CD4-positive, alpha-beta T cell treated with Interleukin-10 for 1 hour (primary cell): ENCODE measurements at regions not wholly inside any gene's neighbourhood (a gene's known extent, or its start where the extent isn't known, plus 50 kb on each side); places are given as distances from the start of the nearest gene placed in this dataset.

ENCODE experiments used
- DNase-seq: peaks from one replicate; pipeline ENCODE4 v3.0.0-alpha.2; 2020

DNA sequence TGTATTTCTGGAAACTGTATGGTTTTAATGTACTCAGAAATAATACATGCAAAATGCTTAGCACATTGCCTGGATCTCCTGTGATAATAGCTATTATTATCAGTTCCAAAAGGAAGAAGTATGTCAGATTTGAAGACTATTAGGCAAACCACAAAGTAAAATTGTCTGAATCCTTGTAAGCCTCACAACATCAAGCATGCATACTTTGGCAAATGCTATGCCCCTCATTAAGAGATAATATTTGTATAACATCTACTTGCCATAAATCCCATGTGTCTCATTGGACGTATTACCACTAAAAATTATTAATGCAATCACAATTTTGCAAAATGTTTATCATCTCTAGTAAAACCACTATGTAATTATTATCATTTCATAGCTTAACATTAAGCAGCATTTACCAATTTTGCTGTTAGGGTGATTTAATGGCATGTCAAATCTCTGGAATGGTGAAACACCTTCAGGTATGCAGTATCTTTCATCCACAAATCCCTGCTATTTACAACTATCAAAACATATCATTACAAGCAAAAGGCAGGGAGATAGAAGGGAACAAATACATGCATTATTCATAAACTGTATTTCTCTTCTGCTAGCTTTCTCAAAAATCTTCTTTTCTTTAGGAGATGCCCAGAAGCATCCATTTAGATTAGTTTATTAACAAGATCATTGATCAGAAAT is 974.6 kb upstream of the RAG2 start:
- DNase-seq = no peak

DNA sequence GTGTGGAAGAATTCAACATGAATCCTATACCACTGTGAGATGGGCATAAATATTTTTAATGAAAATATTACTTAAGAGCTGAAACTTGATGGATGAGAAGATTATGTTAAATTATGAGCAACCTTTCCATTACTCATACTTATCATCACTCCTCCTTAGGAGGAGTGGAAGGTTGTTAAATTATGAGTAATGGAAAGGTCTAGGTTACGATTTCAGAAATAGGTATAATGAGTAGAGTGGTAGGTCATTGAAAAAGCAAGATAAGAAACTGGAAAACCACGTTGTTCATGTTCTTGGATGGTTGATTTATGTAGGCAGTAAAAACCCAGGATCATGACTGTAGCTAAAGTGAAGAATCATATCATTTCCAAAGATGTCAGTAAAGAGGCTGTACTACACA is 973.2 kb upstream of the RAG2 start:
- DNase-seq = no peak

DNA sequence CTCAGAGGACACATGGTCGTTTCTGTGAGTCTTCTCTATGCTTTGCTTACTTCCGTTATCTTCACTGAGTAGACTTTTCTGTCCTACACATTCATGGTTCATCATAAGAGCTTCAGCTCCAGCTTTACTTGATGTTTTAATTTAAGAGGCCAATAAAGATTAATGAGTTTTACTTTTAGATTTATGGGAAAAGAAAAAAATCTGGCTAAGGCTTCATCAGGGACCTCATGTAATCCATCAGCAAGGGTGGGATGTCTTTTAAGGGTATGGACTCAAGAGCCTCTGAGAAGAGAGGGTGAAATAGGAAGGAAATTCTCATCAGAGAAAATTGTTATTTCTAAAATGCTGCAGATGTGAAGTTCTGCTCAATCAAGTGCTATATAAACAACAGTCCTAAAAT is 963.0 kb upstream of the RAG2 start:
- no peak for DNase-seq

DNA sequence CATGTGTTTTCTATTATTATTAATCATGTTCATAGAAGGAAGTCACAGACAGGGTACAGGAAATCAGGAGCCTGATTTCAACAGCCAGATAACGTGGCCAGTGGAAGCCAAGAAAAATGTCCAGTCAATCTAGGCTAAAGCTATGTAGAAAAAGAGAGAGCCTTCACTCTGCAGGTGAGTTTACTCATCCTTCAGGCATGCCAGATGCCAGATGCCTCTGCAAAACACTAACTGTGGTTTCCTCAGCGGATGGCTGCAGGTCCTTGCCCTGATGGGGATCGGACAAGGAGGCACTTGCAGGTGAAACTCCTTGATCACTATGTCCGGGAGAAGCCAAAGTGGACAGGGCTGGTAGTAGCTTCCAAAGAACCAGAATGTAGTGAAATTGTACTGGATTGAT is 962.3 kb upstream of the RAG2 start:
- DNase-seq = no peak

DNA sequence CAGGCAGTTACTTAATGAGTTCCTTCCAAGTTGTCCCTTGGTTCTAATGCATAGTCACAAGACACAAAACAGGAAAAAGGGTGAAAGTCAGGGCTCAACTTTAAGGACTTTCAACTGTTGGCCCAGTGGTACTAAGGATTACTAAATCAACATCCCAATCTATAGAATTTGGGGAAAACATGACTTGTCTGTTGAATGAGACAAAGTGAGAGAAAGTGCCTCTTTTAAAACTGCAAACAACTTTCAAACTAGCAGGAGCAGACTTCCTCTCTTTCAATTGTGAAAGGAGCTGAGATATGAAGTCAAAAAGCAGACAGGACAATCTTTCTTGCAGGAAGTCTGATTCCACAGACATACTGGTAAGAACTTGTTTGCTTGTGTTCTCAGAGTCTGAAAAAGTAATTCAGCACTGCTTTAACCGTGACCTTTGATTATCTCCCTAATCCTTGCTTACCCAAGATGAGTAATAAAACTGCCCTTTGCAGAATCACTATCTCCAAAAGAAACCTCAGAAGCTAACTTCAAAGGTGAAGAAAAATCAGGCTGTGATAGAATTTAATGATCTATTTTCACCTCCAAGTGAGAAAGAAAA is 960.7 kb upstream of the RAG2 start:
- DNase-seq = no peak

DNA sequence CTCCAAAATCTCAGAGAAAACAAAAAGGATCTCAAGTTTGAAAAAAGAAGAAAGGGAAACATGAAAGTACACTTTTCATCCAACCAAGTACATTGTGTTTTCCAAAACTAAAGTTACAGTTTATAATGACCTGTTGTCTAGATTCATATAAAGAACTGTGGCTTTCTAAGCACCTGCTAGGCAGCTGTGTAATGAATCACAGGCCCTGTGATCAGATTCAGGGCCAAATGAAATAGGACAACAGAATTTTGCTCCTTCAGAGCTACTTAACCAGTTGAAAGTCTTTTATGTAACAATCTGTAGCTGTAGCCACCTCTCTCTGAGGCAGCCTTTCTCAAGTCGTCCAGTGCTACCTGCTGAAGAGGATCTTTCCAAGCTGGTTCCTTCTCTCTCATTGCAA is 960.0 kb upstream of the RAG2 start:
- no peak for DNase-seq

DNA sequence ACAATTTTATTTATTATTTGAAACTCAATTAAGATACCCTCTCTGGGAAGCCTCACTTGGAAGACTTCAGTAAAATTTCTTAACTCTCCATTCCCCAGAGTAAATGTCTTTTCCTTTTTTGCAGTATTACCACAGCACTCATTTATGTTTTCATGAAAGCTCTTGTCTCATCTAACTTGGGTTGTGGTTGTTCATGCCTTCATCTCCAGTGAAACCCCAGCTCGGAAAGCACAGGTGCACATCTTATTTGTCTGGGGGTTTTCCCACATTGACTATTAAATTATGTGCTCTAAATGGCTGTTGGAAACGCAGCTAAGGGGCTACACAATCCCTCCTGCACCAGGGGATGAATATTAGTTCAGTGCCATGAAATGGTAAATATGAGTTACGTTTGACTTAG is 954.2 kb upstream of the RAG2 start:
- no peak for DNase-seq

DNA sequence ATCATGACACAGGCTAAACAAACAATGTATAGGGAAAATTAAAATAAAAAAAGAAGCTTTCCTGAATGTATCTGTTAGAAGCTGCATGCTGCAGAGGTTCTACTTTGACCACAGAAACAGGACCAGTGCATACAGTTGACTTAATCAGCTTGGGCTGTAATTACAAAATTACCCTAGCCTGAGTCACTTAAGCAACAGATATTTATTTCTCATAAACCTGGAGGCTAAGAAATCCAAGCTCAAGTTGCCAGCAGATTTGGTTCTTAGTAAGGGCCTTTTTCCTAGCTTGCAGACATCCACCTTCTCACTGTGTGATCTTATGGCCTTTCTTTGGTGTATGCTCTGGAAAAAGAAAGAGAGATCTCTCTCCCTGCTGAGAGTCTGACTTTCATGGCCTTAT is 946.5 kb upstream of the RAG2 start:
- DNase-seq = no peak

DNA sequence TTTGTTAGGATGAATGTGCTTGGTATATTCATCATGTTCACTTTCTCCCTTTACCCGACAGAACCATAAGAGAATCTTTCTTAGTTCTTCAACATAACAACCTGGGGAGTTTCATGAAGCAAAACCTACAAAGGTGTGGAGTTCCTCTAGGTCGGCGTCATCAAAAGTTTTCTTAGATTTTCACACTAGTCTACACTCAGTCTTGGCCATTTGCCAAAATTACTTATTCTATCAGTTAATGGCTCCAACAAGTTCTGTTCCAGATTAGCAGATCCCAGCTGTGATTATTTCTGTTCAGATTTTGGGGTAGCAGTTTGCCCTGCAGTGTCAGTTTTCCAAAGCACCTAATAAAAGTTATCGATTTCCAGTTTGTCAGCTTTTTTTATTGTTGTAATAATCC is 935.8 kb upstream of the RAG2 start:
- DNase-seq = no peak

DNA sequence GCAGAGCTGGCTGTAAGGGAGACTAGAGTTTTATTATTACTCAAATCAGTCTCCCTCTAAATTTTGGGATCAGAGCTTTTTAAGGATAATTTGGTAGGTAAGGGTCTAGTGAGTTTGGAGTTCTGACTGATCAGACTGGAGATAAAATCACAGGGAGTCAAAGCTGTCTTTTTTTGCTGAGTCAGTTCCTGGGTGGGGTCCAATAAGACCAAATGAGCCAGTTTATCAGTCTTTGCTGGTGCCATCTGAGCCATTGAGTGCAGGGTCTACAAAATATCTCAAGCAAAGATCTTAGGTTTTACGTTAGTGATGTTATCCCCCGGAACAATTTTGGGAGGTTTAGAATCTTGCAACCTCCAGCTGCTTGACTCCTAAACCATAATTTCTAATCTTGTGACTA is 935.1 kb upstream of the RAG2 start:
- no peak for DNase-seq

DNA sequence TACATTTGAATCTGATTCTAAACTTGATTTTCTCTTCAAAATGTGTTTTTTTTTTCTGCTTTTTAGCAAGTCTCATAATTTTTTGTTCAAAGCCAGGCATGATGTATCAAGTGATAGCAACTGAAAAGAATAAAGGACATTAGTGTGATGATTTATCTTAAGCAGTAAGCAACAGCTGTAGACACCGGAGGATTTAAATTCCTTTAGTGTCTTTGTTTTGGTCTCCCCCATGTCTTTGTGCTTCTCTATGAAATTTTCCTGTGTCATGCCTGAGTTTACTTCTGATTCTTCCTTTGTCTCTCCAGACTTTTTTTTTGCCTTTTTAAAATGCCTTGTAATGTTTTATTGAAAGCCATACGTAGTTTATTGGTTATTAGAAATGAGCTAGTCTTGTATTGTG is 934.2 kb upstream of the RAG2 start:
- no peak for DNase-seq

DNA sequence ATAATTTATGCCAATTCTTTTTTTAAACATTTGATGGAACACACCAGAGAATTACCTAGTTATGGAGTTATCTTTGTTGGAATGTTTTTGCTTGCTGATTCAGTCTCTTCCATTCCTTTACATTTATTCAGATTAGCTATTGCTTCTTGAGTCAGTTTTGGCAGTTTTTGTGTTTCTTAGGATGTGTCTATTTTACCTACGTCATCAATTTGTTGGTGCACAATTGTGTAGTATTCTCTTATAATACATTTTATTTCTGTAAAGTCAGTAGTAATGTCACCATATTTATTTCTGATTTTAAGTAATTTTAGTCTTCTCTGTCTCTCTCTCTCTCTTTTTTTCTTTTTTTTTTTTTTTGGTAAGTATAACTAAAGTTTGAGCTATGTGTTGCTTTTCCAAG is 929.5 kb upstream of the RAG2 start:
- DNase-seq = no peak

DNA sequence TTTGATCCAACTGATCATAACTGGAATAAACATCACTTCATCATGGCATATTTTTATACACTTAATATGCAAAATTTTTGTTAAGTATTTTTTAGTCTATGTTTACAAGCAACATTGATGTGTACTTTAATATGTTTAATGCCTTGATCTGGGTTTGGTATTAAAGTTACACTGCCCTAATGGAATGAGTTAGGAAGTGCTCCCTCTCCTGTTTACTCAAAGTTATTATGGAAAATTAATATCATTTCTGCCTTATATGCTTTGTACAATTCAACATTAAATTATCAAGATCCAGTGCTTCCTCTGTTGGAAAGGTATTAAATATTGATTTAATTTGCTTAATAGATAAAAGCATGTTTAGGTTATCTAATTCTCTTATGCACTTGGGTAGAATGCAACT is 927.3 kb upstream of the RAG2 start:
- no peak for DNase-seq

DNA sequence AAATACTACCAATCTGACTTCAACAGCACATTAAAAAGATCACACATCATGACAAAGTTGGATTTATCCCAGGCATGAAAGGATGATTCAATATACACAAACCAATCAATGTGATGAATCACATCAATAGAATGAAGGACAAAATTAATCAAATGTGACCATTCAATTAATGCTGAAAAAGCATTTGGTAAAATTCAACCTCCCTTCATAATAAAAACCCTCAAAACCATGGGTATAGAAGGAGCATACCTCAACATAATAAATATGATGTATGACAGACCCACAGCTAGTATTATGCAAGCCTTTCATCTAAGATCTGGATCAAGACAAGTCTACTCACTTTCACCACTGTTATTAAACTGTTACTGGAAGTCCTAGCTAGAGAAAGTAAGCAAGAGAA is 921.7 kb upstream of the RAG2 start:
- no peak for DNase-seq

DNA sequence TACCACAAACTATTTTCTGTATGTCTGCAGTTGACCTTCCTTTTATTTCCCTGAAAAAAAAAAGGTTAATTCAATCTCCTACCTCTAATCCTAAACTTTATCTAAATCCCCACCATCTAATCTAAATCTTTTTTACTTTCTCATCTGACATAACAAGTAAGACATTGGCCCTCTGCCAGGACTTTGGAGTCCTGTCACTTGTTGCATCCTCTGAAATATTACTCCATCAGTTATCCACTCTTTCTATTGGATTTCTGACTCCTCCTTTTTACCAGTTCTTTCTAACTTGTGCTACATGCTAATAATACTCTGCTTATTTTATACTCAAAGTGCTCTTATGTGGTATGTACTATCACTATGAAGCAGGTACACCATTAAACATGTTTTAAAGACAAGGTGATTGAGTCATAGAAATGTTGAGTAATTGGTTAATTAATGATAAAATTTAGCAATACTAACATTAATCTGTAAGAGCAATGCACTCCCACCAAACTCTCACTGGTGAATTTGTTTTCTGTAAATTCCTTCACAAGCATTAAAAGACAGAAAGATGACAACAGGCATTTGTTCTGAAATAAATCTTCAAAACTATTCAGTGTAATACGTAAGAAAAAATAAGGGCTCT is 914.2 kb upstream of the RAG2 start:
- DNase-seq = no peak

DNA sequence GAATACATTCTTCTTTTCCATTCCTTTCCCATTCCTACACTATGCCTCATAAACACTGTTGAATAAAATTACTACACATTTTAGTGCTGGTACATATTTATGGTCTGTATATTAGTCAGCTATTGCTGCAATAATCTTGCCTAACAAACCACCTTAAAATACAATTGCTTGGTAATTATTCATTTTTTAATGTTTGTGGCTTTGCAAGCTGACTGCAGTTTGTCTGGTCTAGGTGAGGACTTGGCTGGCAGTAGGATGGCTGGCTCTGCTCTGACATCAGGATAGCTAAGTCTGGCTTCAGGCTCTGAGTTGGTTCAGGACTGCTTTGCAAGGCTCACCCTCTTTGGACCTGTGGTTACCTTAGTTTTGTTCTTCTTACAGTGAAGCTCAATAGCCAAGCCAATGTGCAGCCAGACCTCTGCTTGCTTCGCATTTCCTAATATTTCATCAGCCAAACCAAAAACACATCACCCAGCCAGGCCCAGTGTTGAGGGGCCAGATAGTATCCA is 913.4 kb upstream of the RAG2 start:
- DNase-seq = no peak

DNA sequence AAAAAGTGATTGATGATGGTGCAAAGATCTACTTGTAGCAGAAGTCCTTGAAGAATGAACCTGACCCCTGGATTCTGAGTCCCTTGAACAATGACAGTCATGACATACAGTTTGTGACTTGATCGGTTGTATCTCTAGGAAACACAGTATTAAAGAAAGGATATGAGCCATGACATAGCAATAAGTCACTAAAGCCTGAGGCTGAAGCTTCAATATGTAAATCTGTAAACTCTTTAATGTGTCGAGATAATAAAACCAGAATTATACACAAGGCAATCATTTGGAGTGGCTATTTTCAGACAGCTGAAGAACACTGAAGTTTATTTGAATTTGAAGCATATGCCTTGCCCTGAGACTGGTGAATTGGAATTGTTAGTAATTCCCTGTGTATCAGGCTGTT is 911.5 kb upstream of the RAG2 start:
- no peak for DNase-seq

DNA sequence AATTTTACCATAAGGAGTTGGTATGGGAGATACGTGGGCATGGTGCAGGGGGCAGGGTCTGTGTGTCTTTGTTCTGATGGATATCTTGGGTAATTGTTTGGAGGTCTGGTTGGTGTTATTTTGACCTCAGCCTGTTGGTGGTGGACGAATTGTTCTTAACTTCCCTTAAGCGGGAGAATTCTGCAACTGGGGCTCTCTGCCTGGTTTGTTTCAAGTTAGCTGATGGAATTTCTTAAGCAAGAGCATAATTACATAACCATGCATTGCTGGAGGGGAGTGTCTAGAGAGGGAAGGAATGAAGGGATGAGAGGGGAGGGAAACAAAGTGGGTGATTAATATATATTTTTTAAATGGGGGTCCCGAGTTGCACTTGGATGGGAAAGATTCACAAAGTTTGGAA is 908.5 kb upstream of the RAG2 start:
- no peak for DNase-seq

DNA sequence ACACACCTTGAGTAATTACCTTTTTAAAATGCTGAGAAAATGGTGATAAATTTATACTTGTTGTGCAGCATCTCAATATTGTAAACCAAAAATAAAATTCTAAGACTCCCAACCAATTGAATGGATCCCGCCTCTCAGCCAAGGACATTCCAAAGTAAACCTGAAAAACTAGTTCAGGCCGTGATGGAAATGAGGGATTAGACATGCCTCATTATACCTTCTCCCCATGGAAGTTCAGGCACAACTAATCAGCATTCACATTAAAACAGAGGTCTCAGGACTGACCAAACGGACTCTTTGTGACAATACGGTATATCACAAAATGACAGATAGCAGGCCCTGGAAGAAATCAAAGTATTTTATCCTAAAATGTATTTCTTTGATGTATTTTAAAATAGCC is 907.4 kb upstream of the RAG2 start:
- DNase-seq = no peak

DNA sequence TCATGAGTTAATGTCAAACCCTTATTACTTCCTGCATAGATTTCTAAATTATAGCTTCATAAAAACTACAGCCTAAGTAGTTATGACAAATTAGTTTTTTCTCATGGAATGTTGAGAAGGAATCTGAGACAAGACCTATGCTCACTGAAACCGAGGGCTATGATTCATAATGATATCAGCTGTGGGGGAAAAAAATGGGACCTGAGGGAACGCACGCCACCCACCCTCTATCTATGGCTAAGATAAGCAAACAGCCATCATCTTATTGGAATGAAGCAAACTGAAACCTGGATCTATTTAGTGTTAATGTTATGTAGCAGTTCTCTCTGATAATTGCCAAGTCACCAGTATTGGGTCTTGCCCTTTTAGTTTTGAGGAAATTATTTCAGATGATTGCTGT is 906.9 kb upstream of the RAG2 start:
- no peak for DNase-seq

DNA sequence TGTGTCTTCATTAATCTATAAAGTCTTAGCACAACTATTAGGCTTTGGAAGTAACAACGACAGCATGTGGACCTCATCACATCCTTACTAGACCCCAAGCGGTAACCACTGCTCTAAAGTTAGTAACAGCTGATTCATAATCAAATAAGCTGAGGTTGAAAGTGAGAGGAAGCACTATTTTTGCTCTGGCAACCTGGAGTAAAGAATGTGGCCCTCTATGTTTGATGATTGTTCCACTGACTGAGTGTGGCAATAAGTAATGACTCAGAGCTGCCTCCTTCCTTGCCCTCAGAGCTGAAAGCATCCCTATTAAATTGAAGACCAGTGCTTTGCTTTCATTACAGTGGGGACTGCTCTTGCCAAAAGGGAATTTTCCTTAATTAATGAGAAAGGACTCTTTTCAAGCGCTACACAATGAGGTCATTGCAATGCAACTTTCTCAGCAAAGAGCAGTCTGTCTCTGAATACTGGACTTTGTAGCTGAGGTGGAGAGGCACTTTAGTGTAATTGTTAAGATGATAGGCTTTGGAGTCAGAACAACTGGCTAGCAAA is 906.1 kb upstream of the RAG2 start:
- DNase-seq = no peak

DNA sequence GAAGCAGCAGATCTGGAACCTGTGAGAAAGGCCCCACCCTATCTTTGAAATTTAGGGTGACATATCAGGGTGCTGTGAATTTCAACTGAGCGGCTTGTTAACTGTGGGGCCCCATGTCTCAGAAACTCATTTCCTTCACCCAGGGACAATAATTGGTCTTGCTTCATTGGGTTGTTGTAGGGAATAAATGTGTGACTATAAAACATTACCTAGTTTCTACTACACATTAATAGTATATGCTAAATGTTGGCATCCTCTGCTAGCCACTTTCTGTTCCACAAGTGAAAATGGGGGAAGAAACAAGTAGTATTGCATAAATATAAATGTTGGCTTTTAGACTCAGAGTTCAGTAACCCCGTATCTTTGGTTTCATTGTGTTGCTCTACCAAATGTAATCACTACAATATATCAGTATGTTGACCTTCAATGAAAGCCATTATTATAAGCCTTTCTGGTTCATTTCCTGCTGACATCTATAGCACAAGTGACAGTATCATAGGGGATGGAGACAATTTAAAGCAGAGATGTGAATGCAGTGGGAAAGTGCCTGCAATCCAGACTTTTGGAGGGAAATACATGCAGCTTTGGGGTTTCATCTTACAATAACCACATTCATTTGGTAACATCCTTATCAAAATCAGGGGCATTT is 905.5 kb upstream of the RAG2 start:
- DNase-seq = no peak

DNA sequence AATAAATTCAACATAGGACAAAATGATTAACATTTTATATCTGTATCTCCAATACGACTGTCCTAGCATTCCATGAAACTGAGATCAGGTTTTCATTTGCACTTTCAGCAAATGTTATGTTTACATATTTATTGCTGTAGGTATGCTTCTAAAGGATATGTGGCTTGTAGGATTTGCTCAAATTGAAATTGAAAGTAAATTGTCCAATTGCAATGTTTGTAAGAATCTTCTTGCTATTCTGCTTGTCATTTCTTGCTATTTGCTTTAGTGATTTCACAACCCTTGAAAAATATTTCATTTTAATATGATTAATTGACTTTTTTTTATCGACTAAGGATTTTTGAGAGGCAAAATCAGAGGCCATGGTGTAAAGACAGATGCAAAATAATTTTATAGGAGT is 904.2 kb upstream of the RAG2 start:
- no peak for DNase-seq

DNA sequence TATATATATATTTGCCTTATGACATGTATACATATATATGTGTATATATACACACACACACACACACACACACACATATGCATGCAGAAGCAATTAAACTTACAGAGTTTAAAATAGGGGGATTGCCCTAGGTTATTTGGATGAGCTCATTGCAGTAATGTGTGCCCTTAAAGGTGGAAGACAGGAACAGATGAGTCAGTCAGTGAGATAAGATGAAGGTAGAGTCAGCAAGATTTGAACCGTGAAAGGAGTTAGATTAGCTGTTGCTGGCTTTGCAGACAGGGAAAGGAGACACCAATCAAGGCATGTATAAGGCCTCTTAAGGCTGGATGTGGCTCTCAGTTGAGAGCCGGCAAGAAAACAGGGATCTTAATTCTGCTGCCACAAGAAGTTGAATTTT is 902.4 kb upstream of the RAG2 start:
- DNase-seq = no peak
